Stimulated activated naive CD8-positive, alpha-beta T cell treated with anti-CD3 and anti-CD28 coated beads, Interleukin-15, Interleukin-2, amounts not matched to agents 100 U/mL and 50 U/mL, for 24 hours (primary cell): ENCODE measurements at regions not wholly inside any gene's neighbourhood (a gene's known extent, or its start where the extent isn't known, plus 50 kb on each side); places are given as distances from the start of the nearest gene placed in this dataset.
"Not testable (repeated sequence)": the region's sequence is repeated elsewhere in the genome, so short reads cannot be mapped to it uniquely, and the experiment has no call there.

Source experiments
- ATAC-seq: fragments of 150-1000 bp; cut with Tn5 transposase; one replicate; pipeline ENCODE4 v1.10.0; 2021
- DNase-seq: peaks from one replicate; pipeline ENCODE4 v3.0.0; 2021

GRCh38 chr11:88061111-88061510 is 114.1 kb downstream of the RAB38 start:
- DNase-seq (no peak), ATAC-seq (no peak)

- ATAC-seq (no peak), DNase-seq (no peak)
These were observed 115.9 kb downstream of the RAB38 start for GRCh38 chr11:88059326-88059725.

- DNase-seq (no peak), ATAC-seq (no peak)
These were observed 123.8 kb downstream of the RAB38 start for GRCh38 chr11:88051396-88051795.

GRCh38 chr11:88050247-88050646 is 125.0 kb downstream of the RAB38 start:
- ATAC-seq (no peak), DNase-seq (no peak)

GRCh38 chr11:88045288-88045687 is 130.0 kb downstream of the RAB38 start:
- not testable (repeated sequence) for DNase-seq, ATAC-seq

- not testable (repeated sequence) for DNase-seq, ATAC-seq
These were observed 130.6 kb downstream of the RAB38 start for GRCh38 chr11:88044658-88045057.

- ATAC-seq (no peak), DNase-seq (no peak)
These were observed 132.1 kb downstream of the RAB38 start for GRCh38 chr11:88043149-88043548.

- ATAC-seq: no peak
- no peak for DNase-seq
These were observed 132.6 kb downstream of the RAB38 start for GRCh38 chr11:88042647-88043046.

GRCh38 chr11:88042238-88042637 is 133.0 kb downstream of the RAB38 start:
- no peak for ATAC-seq

GRCh38 chr11:88041679-88042078 is 133.6 kb downstream of the RAB38 start:
- no peak for ATAC-seq
- DNase-seq: no peak

More at GRCh38 chr11:88042238-88042637, 133.0 kb downstream of the RAB38 start:
- DNase-seq: no peak

GRCh38 chr11:88040148-88040496 is 135.1 kb downstream of the RAB38 start:
- ATAC-seq (no peak), DNase-seq (no peak)

GRCh38 chr11:88039476-88040147 is 135.6 kb downstream of the RAB38 start:
- DNase-seq: no peak
- no peak for ATAC-seq

GRCh38 chr11:88038063-88038462 is 137.2 kb downstream of the RAB38 start:
- DNase-seq (no peak), ATAC-seq (no peak)

GRCh38 chr11:88036701-88037100 is 138.5 kb downstream of the RAB38 start:
- DNase-seq (no peak), ATAC-seq (no peak)

GRCh38 chr11:88035271-88035670 is 140.0 kb downstream of the RAB38 start:
- ATAC-seq: no peak

GRCh38 chr11:88017666-88018065 is 157.6 kb downstream of the RAB38 start:
- DNase-seq (no peak), ATAC-seq (no peak)

More at GRCh38 chr11:88035271-88035670, 140.0 kb downstream of the RAB38 start:
- DNase-seq: no peak

- peak; percentile 57 for ATAC-seq
- peak; percentile 51 for DNase-seq
These were observed 158.7 kb downstream of the RAB38 start for GRCh38 chr11:88016392-88017170.

GRCh38 chr11:88015170-88015569 is 160.1 kb downstream of the RAB38 start:
- DNase-seq: no peak

GRCh38 chr11:88013508-88014065 is 161.7 kb downstream of the RAB38 start:
- ATAC-seq: no peak

More at GRCh38 chr11:88015170-88015569, 160.1 kb downstream of the RAB38 start:
- no peak for ATAC-seq

GRCh38 chr11:88012456-88012855 is 162.8 kb downstream of the RAB38 start:
- ATAC-seq: no peak
- DNase-seq: no peak

More at GRCh38 chr11:88013508-88014065, 161.7 kb downstream of the RAB38 start:
- DNase-seq: no peak

- DNase-seq: no peak
- no peak for ATAC-seq
These were observed 199.2 kb downstream of the RAB38 start for GRCh38 chr11:87976009-87976408.

- DNase-seq (no peak), ATAC-seq (no peak)
These were observed 200.4 kb downstream of the RAB38 start for GRCh38 chr11:87974797-87975196.

GRCh38 chr11:87972133-87972532 is 203.1 kb downstream of the RAB38 start:
- no peak for DNase-seq
- ATAC-seq: no peak
